ENCODE measurements at regions not wholly inside any gene's neighbourhood (a gene's known extent, or its start where the extent isn't known, plus 50 kb on each side); places are given as distances from the start of the nearest gene placed in this dataset.

DNA sequence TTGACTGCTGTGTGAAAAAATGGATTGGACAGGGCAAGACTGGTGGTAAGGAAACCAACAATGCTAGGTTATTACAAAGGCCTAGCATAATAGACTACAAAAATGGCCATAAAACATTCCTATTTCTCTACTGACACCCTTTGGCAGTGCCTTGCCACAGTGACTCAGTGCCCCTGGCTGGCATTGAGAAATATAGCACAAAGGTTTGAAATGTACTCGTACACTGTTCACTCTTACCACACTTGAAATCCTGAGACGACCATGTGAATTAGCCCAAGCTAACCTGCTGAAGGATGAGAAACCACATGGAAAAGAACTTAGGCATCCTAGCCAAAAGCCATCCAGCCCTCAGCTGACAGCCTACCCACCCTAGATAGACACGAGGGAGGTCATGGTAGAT lies 149.8 kb upstream of the PALMD start:
- Histone ChIP-seq H3K27me3 (no peaks in the 10 kb centered on the region), H3K27ac (no peak overlapping the region), H3K9me3 (no peaks in the 10 kb centered on the region), H3K4me3 (no peak overlapping the region), H3K36me3 (no peaks in the 10 kb centered on the region), H3K4me1 (no peaks in the 10 kb centered on the region)
- no peak for DNase-seq
- TF ChIP-seq EP300 (IDR thresholded peaks at IDR 0.05) = no peak
- TF ChIP-seq, protein P1, sequence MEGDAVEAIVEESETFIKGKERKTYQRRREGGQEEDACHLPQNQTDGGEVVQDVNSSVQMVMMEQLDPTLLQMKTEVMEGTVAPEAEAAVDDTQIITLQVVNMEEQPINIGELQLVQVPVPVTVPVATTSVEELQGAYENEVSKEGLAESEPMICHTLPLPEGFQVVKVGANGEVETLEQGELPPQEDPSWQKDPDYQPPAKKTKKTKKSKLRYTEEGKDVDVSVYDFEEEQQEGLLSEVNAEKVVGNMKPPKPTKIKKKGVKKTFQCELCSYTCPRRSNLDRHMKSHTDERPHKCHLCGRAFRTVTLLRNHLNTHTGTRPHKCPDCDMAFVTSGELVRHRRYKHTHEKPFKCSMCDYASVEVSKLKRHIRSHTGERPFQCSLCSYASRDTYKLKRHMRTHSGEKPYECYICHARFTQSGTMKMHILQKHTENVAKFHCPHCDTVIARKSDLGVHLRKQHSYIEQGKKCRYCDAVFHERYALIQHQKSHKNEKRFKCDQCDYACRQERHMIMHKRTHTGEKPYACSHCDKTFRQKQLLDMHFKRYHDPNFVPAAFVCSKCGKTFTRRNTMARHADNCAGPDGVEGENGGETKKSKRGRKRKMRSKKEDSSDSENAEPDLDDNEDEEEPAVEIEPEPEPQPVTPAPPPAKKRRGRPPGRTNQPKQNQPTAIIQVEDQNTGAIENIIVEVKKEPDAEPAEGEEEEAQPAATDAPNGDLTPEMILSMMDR (IDR thresholded peaks at IDR 0.05) = no peak
- 84 to 96% methylated on average over 3 of the region's 3 CpGs for WGBS, 2 donors
- ATAC-seq (ENCODE audit: low FRiP score in 2 of 2) = no peak

DNA sequence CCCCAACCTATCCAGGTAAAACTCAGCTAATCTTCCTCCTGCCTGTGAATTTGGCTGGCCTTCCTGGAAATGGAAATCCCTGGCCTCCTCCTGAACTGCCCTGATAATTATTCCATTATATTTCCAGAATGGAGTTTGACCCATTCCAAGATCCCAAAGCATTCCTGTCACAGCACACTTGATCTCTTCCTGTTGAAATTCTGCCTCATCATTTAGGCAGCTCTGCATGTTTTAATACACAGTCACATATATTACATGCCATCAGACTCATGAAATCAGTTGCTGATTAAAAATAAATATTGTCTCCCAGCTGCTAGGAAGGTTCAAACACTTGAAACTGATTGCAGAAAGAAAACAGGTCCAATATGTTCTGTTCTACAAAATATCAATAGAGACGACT lies 148.2 kb upstream of the PALMD start:
- H3K27me3 ChIP-seq = no peaks in the 10 kb centered on the region
- DNase-seq (no peak), ATAC-seq (ENCODE audit: low FRiP score in 2 of 2) (no peak)
- H3K4me1 ChIP-seq = no peaks in the 10 kb centered on the region
- no peak overlapping the region for H3K4me3 ChIP-seq
- no peaks in the 10 kb centered on the region for H3K36me3 ChIP-seq
- TF ChIP-seq EP300 (IDR thresholded peaks at IDR 0.05) (no peak), POLR2AphosphoS5 (IDR thresholded peaks at IDR 0.05) (no peak), POLR2A (IDR thresholded peaks at IDR 0.05) (no peak)
- TF ChIP-seq, protein P1 (IDR thresholded peaks at IDR 0.05) = no peak
- no peaks in the 10 kb centered on the region for H3K9me3 ChIP-seq
- H3K27ac ChIP-seq = no peak overlapping the region
- 68 to 88% methylated on average over 1 of the region's 1 CpG for WGBS, 2 donors

DNA sequence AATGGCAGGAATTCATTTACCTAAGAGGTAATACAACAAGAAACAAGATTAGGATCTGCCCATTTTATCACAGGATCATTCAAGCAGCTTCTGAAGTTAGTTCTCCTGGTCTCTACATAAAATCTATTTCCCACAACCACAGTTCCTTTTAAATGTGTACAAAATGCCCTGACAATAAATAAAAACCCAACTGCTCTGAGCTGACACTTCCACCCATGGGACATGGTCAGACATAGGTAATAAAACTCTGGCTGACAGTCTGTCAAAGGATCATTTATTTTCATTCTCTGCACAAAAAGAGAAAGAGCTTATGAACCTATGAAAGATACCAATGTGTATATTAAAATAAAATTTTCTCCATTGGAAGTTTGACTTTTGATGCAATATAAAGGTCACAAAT lies 145.4 kb upstream of the PALMD start:
- Histone ChIP-seq H3K4me1 (no peaks in the 10 kb centered on the region), H3K4me3 (no peak overlapping the region), H3K36me3 (no peaks in the 10 kb centered on the region), H3K27me3 (no peaks in the 10 kb centered on the region), H3K9me3 (no peaks in the 10 kb centered on the region), H3K27ac (no peak overlapping the region)
- no peak for DNase-seq
- ATAC-seq (ENCODE audit: low FRiP score in 2 of 2) = no peak
- TF ChIP-seq POLR2AphosphoS5 (IDR thresholded peaks at IDR 0.05) = no peak
- TF ChIP-seq EP300 (IDR thresholded peaks at IDR 0.05) = no peak
- no peak for TF ChIP-seq POLR2A (IDR thresholded peaks at IDR 0.05)

DNA sequence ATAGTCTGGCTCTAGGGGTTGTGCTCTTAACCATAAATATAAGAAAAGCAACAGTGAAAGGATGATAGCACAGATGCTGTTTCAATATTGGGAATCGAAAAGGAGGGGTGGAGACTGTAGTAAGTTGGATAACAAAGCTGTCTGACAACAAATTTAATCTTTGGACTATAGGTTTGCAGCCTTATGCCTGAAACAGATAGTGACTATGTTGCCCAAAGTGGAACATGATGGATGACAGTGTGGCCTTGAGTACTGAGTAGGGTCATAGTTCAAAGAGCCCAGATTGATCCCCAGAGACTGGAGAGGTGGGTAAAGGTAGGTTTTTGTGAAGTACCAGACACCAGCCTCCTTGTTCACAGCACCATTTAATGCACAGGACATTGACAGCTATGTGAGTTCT lies 144.0 kb upstream of the PALMD start:
- Histone ChIP-seq H3K4me1 (no peaks in the 10 kb centered on the region), H3K27ac (no peak overlapping the region), H3K9me3 (no peaks in the 10 kb centered on the region), H3K36me3 (no peaks in the 10 kb centered on the region), H3K4me3 (no peak overlapping the region), H3K27me3 (no peaks in the 10 kb centered on the region)
- ATAC-seq (ENCODE audit: low FRiP score in 2 of 2) (no peak), DNase-seq (no peak)
- WGBS, 2 donors = 92 to 94% methylated on average over 1 of the region's 1 CpG
- no peak for TF ChIP-seq EP300 (IDR thresholded peaks at IDR 0.05)
- no peak for TF ChIP-seq POLR2AphosphoS5 (IDR thresholded peaks at IDR 0.05)
- TF ChIP-seq, protein P1 (IDR thresholded peaks at IDR 0.05) = no peak
- no peak for TF ChIP-seq POLR2A (IDR thresholded peaks at IDR 0.05)

DNA sequence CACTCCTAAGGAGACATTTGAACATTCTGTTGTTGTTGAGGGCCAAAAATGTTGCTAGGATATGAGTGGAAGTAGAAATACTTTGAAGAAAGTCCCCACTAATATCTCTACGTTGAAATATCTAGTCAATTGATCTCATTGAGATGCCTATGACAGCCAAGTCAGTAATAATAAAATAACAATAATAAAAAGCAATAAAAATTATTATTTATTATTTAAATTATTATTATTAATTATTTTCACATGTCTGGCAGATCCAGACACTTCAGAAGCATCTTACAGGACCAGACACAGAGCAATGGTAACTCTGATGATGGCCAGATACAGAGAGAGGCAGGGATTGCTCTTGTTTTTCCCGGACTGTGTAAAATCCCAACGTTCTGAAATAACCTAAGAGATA lies 143.5 kb upstream of the PALMD start:
- Histone ChIP-seq H3K4me3 (no peak overlapping the region), H3K36me3 (no peaks in the 10 kb centered on the region), H3K27me3 (no peaks in the 10 kb centered on the region), H3K27ac (no peak overlapping the region), H3K4me1 (no peaks in the 10 kb centered on the region), H3K9me3 (no peaks in the 10 kb centered on the region)
- DNase-seq = no peak
- no peak for ATAC-seq (ENCODE audit: low FRiP score in 2 of 2)
- TF ChIP-seq, protein P1 (IDR thresholded peaks at IDR 0.05) = no peak
- TF ChIP-seq POLR2A (IDR thresholded peaks at IDR 0.05) (no peak), EP300 (IDR thresholded peaks at IDR 0.05) (no peak), POLR2AphosphoS5 (IDR thresholded peaks at IDR 0.05) (no peak)
- WGBS, 2 donors = 65 to 85% methylated on average over 3 of the region's 3 CpGs
